Transverse colon (tissue), 4 donors: ENCODE measurements at regions not wholly inside any gene's neighbourhood (a gene's known extent, or its start where the extent isn't known, plus 50 kb on each side); places are given as distances from the start of the nearest gene placed in this dataset.

Experiments used
- POLR2A ChIP-seq: fragments of 450-650 bp; IDR thresholded peaks from one replicate; pipeline ENCODE4 v1.6.1; 2016; ENCODE audit warnings: antibody characterized with exemption, mild to moderate bottlenecking, moderate library complexity
- POLR2AphosphoS5 ChIP-seq, 3 donors: sonication (generic); formaldehyde crosslinking; IDR thresholded peaks; one replicate each; pipeline ENCODE4 v1.6.1; 2016; ENCODE audit warnings: antibody characterized with exemption in 3 of 3
- TF ChIP-seq, protein P1 (sequence below), 5 experiments: fragments of 200-600 bp in 3 of 5; fragments of 450-650 bp in 2 of 5; sonication (generic) in 3 of 5; IDR thresholded peaks; 1 replicate in 2 of 5; 2 replicates in 3 of 5; pipeline ENCODE4 v1.5.1; 2016 to 2017; ENCODE audit warnings: antibody characterized with exemption in 5 of 5, inconsistent platforms in 3 of 5, mild to moderate bottlenecking in 2 of 5, moderate library complexity in 1 of 5

DNA sequence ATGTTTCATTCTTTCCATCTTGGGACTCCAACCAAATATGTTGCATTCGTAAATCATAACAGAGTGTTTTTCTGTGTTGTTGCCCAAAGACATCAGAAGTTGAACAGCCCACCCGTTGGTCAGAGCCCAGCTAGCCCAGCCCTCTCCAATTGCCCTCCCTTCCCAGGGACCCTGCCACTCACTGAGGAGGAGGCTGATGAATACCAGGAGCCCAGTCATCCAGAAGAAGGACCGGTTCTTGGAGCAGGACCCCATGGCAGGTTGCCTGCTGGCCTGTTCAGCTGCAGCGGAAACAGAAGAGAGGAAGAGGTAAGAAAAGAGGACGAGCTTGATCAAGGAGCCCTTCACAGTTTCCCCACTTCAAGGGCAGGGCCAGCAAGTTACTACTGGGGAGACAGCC is 172.2 kb upstream of the ETV3 start:
- TF ChIP-seq POLR2A (no peak), POLR2AphosphoS5 (IDR thresholded peaks at IDR 0.05) (no peak)
- TF ChIP-seq, protein P1, sequence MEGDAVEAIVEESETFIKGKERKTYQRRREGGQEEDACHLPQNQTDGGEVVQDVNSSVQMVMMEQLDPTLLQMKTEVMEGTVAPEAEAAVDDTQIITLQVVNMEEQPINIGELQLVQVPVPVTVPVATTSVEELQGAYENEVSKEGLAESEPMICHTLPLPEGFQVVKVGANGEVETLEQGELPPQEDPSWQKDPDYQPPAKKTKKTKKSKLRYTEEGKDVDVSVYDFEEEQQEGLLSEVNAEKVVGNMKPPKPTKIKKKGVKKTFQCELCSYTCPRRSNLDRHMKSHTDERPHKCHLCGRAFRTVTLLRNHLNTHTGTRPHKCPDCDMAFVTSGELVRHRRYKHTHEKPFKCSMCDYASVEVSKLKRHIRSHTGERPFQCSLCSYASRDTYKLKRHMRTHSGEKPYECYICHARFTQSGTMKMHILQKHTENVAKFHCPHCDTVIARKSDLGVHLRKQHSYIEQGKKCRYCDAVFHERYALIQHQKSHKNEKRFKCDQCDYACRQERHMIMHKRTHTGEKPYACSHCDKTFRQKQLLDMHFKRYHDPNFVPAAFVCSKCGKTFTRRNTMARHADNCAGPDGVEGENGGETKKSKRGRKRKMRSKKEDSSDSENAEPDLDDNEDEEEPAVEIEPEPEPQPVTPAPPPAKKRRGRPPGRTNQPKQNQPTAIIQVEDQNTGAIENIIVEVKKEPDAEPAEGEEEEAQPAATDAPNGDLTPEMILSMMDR (IDR thresholded peaks at IDR 0.05) = no peak
